Activated CD8-positive, alpha-beta memory T cell treated with anti-CD3 and anti-CD28 coated beads for 36 hours (primary cell): ENCODE measurements at regions not wholly inside any gene's neighbourhood (a gene's known extent, or its start where the extent isn't known, plus 50 kb on each side); places are given as distances from the start of the nearest gene placed in this dataset.

ENCODE experiments used
- CTCF ChIA-PET: fragments of 350-600 bp; sonication (Branson Sonifier 250); formaldehyde crosslinking; loops from one replicate; lab custom pipeline; 2021; ENCODE audit warnings: antibody characterized with exemption; lab: Charles Lee
- POLR2A ChIA-PET: fragments of 350-600 bp; sonication (Branson Sonifier 250); formaldehyde crosslinking; loops from one replicate; lab custom pipeline; 2021; ENCODE audit warnings: antibody characterized with exemption; lab: Charles Lee

GRCh38 chr1:229984310-229984991 is 82.6 kb upstream of the GALNT2 start:
- ChIA-PET POLR2A (no interaction called here), CTCF (no interaction called here)

- CTCF ChIA-PET, result no interaction called here
- POLR2A ChIA-PET, result no interaction called here
Measured at GRCh38 chr1:229984992-229985612, 81.9 kb upstream of the GALNT2 start.

GRCh38 chr1:229985613-229986010 is 81.4 kb upstream of the GALNT2 start:
- ChIA-PET POLR2A (no interaction called here), CTCF (no interaction called here)

- ChIA-PET POLR2A (interaction anchor here (0.5 kb wide), 1 partner anchor 192 kb away, joined by 9 read pairs; no protein-coding TSS in a partner anchor), CTCF (no interaction called here)
Measured at GRCh38 chr1:229986737-229987337, 80.2 kb upstream of the GALNT2 start.

GRCh38 chr1:229987953-229988352 is 79.1 kb upstream of the GALNT2 start:
- ChIA-PET CTCF (no interaction called here), POLR2A (no interaction called here)

- ChIA-PET POLR2A (no interaction called here), CTCF (no interaction called here)
Measured at GRCh38 chr1:229988534-229988933, 78.5 kb upstream of the GALNT2 start.

- POLR2A ChIA-PET, result no interaction called here
- CTCF ChIA-PET, result no interaction called here
Measured at GRCh38 chr1:229989591-229990248, 77.3 kb upstream of the GALNT2 start.

GRCh38 chr1:229990326-229990725 is 76.7 kb upstream of the GALNT2 start:
- ChIA-PET POLR2A (no interaction called here), CTCF (no interaction called here)

- ChIA-PET POLR2A (no interaction called here), CTCF (no interaction called here)
Measured at GRCh38 chr1:229991104-229991513, 75.9 kb upstream of the GALNT2 start.

- ChIA-PET POLR2A (no interaction called here), CTCF (no interaction called here)
Measured at GRCh38 chr1:229991724-229992333, 75.2 kb upstream of the GALNT2 start.

GRCh38 chr1:229993060-229993459 is 74.0 kb upstream of the GALNT2 start:
- POLR2A ChIA-PET, result no interaction called here
- CTCF ChIA-PET, result interaction anchor here (0.6 kb wide), 1 partner anchor 655 kb away, joined by 3 read pairs; no protein-coding TSS in a partner anchor

- CTCF ChIA-PET, result no interaction called here
- POLR2A ChIA-PET, result no interaction called here
Measured at GRCh38 chr1:229993894-229994293, 73.1 kb upstream of the GALNT2 start.

GRCh38 chr1:229999004-229999670 is 67.9 kb upstream of the GALNT2 start:
- CTCF ChIA-PET, result no interaction called here

GRCh38 chr1:230000493-230001184 is 66.4 kb upstream of the GALNT2 start:
- CTCF ChIA-PET, result no interaction called here
- POLR2A ChIA-PET, result no interaction called here

More at GRCh38 chr1:229999004-229999670, 67.9 kb upstream of the GALNT2 start:
- POLR2A ChIA-PET, result no interaction called here

GRCh38 chr1:230002164-230002803 is 64.8 kb upstream of the GALNT2 start:
- POLR2A ChIA-PET, result no interaction called here
- CTCF ChIA-PET, result interaction anchor here (0.6 kb wide), 1 partner anchor 299 kb away, joined by 3 read pairs; no protein-coding TSS in a partner anchor

GRCh38 chr1:230003409-230003808 is 63.6 kb upstream of the GALNT2 start:
- ChIA-PET CTCF (no interaction called here), POLR2A (no interaction called here)

- ChIA-PET CTCF (no interaction called here), POLR2A (no interaction called here)
Measured at GRCh38 chr1:230005040-230005439, 62.0 kb upstream of the GALNT2 start.

GRCh38 chr1:230008721-230009120 is 58.3 kb upstream of the GALNT2 start:
- CTCF ChIA-PET, result no interaction called here

More at GRCh38 chr1:230008721-230009120, 58.3 kb upstream of the GALNT2 start:
- POLR2A ChIA-PET, result no interaction called here
